K562 (cell line): ENCODE measurements at regions not wholly inside any gene's neighbourhood (a gene's known extent, or its start where the extent isn't known, plus 50 kb on each side); places are given as distances from the start of the nearest gene placed in this dataset.

Experiments used
- ARHGAP35 ChIP-seq: fragments of 450-650 bp; IDR thresholded peaks from 2 replicates; pipeline ENCODE4 v1.6.1; 2018; ENCODE audit not compliant: partially characterized antibody
- ESRRA ChIP-seq: fragments of 450-650 bp; IDR thresholded peaks from 2 replicates; pipeline ENCODE4 v1.6.1; 2014; ENCODE audit warnings: low read depth, mild to moderate bottlenecking, moderate library complexity, borderline replicate concordance
- NFE2L1 ChIP-seq: fragments of 450-650 bp; IDR thresholded peaks from 2 replicates; pipeline ENCODE4 v1.6.1; 2016; ENCODE audit warnings: missing genetic modification characterization, low read depth, mild to moderate bottlenecking, missing compliant biosample characterization, moderate library complexity, borderline replicate concordance
- PML ChIP-seq: IDR thresholded peaks from 2 replicates; pipeline ENCODE4 v1.6.1; 2012; ENCODE audit warnings: low read length, inconsistent platforms
- TFAP4 ChIP-seq: sonication (generic); formaldehyde crosslinking; IDR thresholded peaks from 2 replicates; pipeline ENCODE4 v1.8.0; 2022; ENCODE audit warnings: missing genetic modification reagents, mild to moderate bottlenecking, moderate library complexity, borderline replicate concordance
- ZBTB5 ChIP-seq: fragments of 450-650 bp; IDR thresholded peaks from 2 replicates; pipeline ENCODE4 v1.6.1; 2017; ENCODE audit warnings: antibody characterized with exemption
- ZKSCAN1 ChIP-seq: fragments of 150-350 bp; IDR thresholded peaks from 2 replicates; pipeline ENCODE4 v1.6.1; 2016; ENCODE audit warnings: low read depth, low read length
- ZNF175 ChIP-seq: fragments of 200-800 bp; sonication (Bioruptor generic); IDR thresholded peaks from 2 replicates; pipeline ENCODE4 v1.6.1; 2016; ENCODE audit warnings: low read depth, mild to moderate bottlenecking, missing genetic modification characterization, missing compliant biosample characterization
- ZNF24 ChIP-seq: fragments of 450-650 bp; IDR thresholded peaks from 2 replicates; pipeline ENCODE4 v1.6.1; 2016
- ZNF316 ChIP-seq: fragments of 450-650 bp; IDR thresholded peaks from 2 replicates; pipeline ENCODE4 v1.6.1; 2016
- ZNF512 ChIP-seq: IDR thresholded peaks from 2 replicates; pipeline ENCODE4 v1.6.1; 2016; ENCODE audit warnings: missing genetic modification characterization, missing compliant biosample characterization
- ZNF57 ChIP-seq: fragments of 450-650 bp; formaldehyde crosslinking; IDR thresholded peaks from 2 replicates; pipeline ENCODE4 v1.4.0; 2020; ENCODE audit warnings: mild to moderate bottlenecking, moderate library complexity
- TF ChIP-seq, protein P1 (sequence below): fragments of 250-450 bp; sonication (Bioruptor Pico); IDR thresholded peaks from 2 replicates; pipeline ENCODE4 v1.8.0; 2022; ENCODE audit warnings: inconsistent platforms, mild to moderate bottlenecking, moderate library complexity, borderline replicate concordance

GRCh38 chr6:3650959-3651697, 100.4 kb downstream of the PXDC1 start (continued):
- TF ChIP-seq ZNF175 (CRISPR knock-in tag): peak; percentile 86; the same call in 1 of the 2 replicates
- peak; percentile 82; the same call in 1 of the 2 replicates for TF ChIP-seq TFAP4 (CRISPR knock-in tag)
- TF ChIP-seq PML: peak; percentile 85
- no peak for TF ChIP-seq ZNF57 (CRISPR knock-in tag)
- TF ChIP-seq, protein P1, sequence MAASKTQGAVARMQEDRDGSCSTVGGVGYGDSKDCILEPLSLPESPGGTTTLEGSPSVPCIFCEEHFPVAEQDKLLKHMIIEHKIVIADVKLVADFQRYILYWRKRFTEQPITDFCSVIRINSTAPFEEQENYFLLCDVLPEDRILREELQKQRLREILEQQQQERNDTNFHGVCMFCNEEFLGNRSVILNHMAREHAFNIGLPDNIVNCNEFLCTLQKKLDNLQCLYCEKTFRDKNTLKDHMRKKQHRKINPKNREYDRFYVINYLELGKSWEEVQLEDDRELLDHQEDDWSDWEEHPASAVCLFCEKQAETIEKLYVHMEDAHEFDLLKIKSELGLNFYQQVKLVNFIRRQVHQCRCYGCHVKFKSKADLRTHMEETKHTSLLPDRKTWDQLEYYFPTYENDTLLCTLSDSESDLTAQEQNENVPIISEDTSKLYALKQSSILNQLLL: no peak
- TF ChIP-seq ARHGAP35: no peak
- TF ChIP-seq ZNF512 (tag): no peak
- TF ChIP-seq NFE2L1 (tag): no peak
- TF ChIP-seq ZNF316: no peak
- TF ChIP-seq ZBTB5: no peak
- TF ChIP-seq ESRRA: no peak; the same call in 1 of the 2 replicates
- no peak for TF ChIP-seq ZNF24
- TF ChIP-seq ZKSCAN1: peak; percentile 40
